HCT116 (cell line): ENCODE measurements at regions not wholly inside any gene's neighbourhood (a gene's known extent, or its start where the extent isn't known, plus 50 kb on each side); places are given as distances from the start of the nearest gene placed in this dataset.

Experiments
- CEBPB ChIP-seq: IDR thresholded peaks from 2 replicates; pipeline ENCODE4 v1.6.1; 2012; ENCODE audit warnings: low read depth
- CTCF ChIP-seq, 3 experiments: fragments of 200-600 bp in 1 of 3; sonication (generic) in 1 of 3; IDR thresholded peaks in 2 of 3; conservative IDR thresholded peaks in 1 of 3; 2 replicates each; pipeline ENCODE4 v1.5.1; 2012 to 2017; ENCODE audit warnings: low read depth in 2 of 3, low read length in 2 of 3, antibody characterized with exemption in 1 of 3, borderline replicate concordance in 1 of 3, control low read depth in 1 of 3, mild to moderate bottlenecking in 1 of 3, mixed read lengths in 1 of 3, mixed run types in 1 of 3, moderate library complexity in 1 of 3; ENCODE audit not compliant: insufficient read depth in 1 of 3
- EZH2 ChIP-seq: fragments of 200-600 bp; sonication (generic); IDR thresholded peaks from 2 replicates; pipeline ENCODE4 v1.6.1; 2017; ENCODE audit warnings: antibody characterized with exemption, mixed run types
- SRF ChIP-seq: IDR thresholded peaks from 2 replicates; pipeline ENCODE4 v1.6.1; 2012; ENCODE audit warnings: low read depth
- YY1 ChIP-seq: IDR thresholded peaks from 2 replicates; pipeline ENCODE4 v1.6.1; 2011; ENCODE audit warnings: low read length, low read depth, moderate library complexity, mild to moderate bottlenecking; ENCODE audit not compliant: insufficient replicate concordance; ENCODE audit errors: extremely low read depth
- ZBTB33 ChIP-seq: IDR thresholded peaks from 2 replicates; pipeline ENCODE4 v1.6.1; 2011; ENCODE audit warnings: mild to moderate bottlenecking, low read length, moderate library complexity; ENCODE audit not compliant: insufficient replicate concordance; ENCODE audit errors: extremely low read depth
- ZFX ChIP-seq: fragments of 450-650 bp; IDR thresholded peaks from 2 replicates; pipeline ENCODE4 v1.6.1; 2017

- no peak for TF ChIP-seq CTCF (IDR thresholded peaks at IDR 0.05 in 2 of 3, conservative IDR thresholded peaks at IDR 0.05 in 1 of 3; ENCODE audit: borderline replicate concordance in 1 of 3, insufficient read depth in 1 of 3, low read depth in 2 of 3, low read length in 2 of 3)
- TF ChIP-seq EZH2 = no peak
- TF ChIP-seq YY1 = no peak
- TF ChIP-seq ZBTB33 = no peak
- no peak for TF ChIP-seq CEBPB
- no peak for TF ChIP-seq ZFX
- TF ChIP-seq SRF = no peak
Observed at GRCh38 chr2:56576001-56576400, 392.2 kb downstream of the CCDC85A start.
